Gastroesophageal sphincter (tissue), 4 donors: ENCODE measurements at regions not wholly inside any gene's neighbourhood (a gene's known extent, or its start where the extent isn't known, plus 50 kb on each side); places are given as distances from the start of the nearest gene placed in this dataset.

Experiments used
- ATAC-seq: fragments of 150-250 bp; one replicate; pipeline ENCODE4 v1.9.1; 2016; ENCODE audit warnings: mild to moderate bottlenecking, moderate library complexity
- H3K27ac ChIP-seq, 4 donors: fragments of 200-600 bp; sonication (generic) in 3 of 4; 1 replicate in 3 of 4; 2 replicates in 1 of 4; pipeline ENCODE4 v1.5.1; 2016 to 2019
- H3K27me3 ChIP-seq: fragments of 200-600 bp; sonication (generic); one replicate; pipeline ENCODE4 v1.5.1; 2019
- H3K36me3 ChIP-seq, 2 donors: fragments of 200-600 bp; sonication (generic); one replicate each; pipeline ENCODE4 v1.5.1; 2019; ENCODE audit warnings: control low read depth in 1 of 2
- H3K4me1 ChIP-seq, 3 donors: fragments of 200-600 bp; sonication (generic); 1 replicate in 2 of 3; 2 replicates in 1 of 3; pipeline ENCODE4 v1.5.1; 2016 to 2019; ENCODE audit warnings: control low read depth in 2 of 3
- H3K4me3 ChIP-seq, 2 donors: fragments of 200-600 bp; sonication (generic); one replicate each; pipeline ENCODE4 v1.5.1; 2019; ENCODE audit warnings: mild to moderate bottlenecking in 1 of 2, moderate library complexity in 1 of 2
- H3K9me3 ChIP-seq, 3 donors: fragments of 200-600 bp; sonication (generic); one replicate each; pipeline ENCODE4 v1.5.1; 2017 to 2019; ENCODE audit warnings: control low read depth in 2 of 3
- EP300 ChIP-seq: sonication (generic); formaldehyde crosslinking; IDR thresholded peaks from one replicate; pipeline ENCODE4 v1.6.1; 2017; ENCODE audit warnings: antibody characterized with exemption, mild to moderate bottlenecking
- POLR2A ChIP-seq, 2 donors: fragments of 450-650 bp; IDR thresholded peaks; one replicate each; pipeline ENCODE4 v1.6.1; 2017; ENCODE audit warnings: antibody characterized with exemption in 2 of 2, mild to moderate bottlenecking in 2 of 2, moderate library complexity in 1 of 2
- POLR2AphosphoS5 ChIP-seq: sonication (generic); formaldehyde crosslinking; IDR thresholded peaks from one replicate; pipeline ENCODE4 v1.6.1; 2017; ENCODE audit warnings: antibody characterized with exemption
- WGBS, 2 donors: methylation state at CpG; one replicate each; pipeline ENCODE4 v1.1.5; 2018; ENCODE audit warnings: low coverage in 1 of 2; 5-methylcytosine and 5-hydroxymethylcytosine counted together
- TF ChIP-seq, protein P1 (sequence below), 4 experiments: fragments of 200-600 bp in 2 of 4; fragments of 450-650 bp in 2 of 4; sonication (generic) in 1 of 4; IDR thresholded peaks; one replicate each; pipeline ENCODE4 v1.5.1; 2017 to 2019; ENCODE audit warnings: antibody characterized with exemption in 4 of 4, mild to moderate bottlenecking in 2 of 4, moderate library complexity in 2 of 4

DNA sequence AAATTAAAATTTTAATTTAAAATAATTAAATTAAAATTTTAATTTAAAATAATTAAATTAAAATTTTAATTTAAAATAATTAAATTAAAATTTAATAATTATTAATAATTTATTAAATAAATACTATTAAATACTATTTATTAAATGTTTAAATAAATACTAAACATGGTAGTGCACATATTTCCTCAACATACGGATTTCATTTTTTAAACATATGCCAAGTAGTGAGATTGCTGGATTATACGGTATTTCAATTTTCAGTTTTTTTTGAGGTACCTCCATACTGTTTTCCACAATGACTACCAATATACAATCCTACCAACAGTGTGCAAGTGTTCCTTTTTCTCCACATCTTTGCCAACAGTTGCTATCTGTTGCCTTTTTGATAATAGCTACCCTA, 852.9 kb upstream of the CDH8 start:
- WGBS, 2 donors = 76 to 95% methylated on average over 2 of the region's 2 CpGs
- no peaks in the 10 kb centered on the region for H3K27me3 ChIP-seq
- TF ChIP-seq POLR2A (IDR thresholded peaks at IDR 0.05) = no peak
- TF ChIP-seq POLR2AphosphoS5 = no peak
- TF ChIP-seq, protein P1, sequence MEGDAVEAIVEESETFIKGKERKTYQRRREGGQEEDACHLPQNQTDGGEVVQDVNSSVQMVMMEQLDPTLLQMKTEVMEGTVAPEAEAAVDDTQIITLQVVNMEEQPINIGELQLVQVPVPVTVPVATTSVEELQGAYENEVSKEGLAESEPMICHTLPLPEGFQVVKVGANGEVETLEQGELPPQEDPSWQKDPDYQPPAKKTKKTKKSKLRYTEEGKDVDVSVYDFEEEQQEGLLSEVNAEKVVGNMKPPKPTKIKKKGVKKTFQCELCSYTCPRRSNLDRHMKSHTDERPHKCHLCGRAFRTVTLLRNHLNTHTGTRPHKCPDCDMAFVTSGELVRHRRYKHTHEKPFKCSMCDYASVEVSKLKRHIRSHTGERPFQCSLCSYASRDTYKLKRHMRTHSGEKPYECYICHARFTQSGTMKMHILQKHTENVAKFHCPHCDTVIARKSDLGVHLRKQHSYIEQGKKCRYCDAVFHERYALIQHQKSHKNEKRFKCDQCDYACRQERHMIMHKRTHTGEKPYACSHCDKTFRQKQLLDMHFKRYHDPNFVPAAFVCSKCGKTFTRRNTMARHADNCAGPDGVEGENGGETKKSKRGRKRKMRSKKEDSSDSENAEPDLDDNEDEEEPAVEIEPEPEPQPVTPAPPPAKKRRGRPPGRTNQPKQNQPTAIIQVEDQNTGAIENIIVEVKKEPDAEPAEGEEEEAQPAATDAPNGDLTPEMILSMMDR (IDR thresholded peaks at IDR 0.05) = no peak
- TF ChIP-seq EP300 = no peak
- no peak overlapping the region for H3K4me3 ChIP-seq
- no peak overlapping the region for H3K27ac ChIP-seq
- H3K4me1 ChIP-seq = no peaks in the 10 kb centered on the region
- no peaks in the 10 kb centered on the region for H3K36me3 ChIP-seq
- H3K9me3 ChIP-seq = peaks cover 0 to 19% (median 0%) of the 10 kb centered on the region in 3 donors
- no peak for ATAC-seq

DNA sequence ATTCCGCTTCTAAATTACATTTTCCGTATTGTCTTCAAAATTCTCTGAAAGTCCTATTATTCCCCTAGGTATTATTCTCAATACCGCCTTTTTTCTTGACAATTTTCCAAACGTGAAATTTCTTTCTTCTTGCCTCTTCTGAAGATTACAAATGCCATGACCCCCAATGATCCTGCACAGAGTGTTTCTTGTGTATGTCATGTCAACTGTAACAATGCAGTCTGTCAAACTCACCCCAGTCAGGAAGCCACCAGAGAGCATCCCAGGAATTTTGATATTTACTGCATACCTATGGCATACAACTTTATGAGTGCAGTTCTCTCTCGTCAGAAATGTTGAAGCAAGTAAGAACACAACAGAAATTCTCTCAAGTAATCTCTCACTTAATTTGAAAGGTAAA, 847.3 kb upstream of the CDH8 start:
- no peak overlapping the region for H3K27ac ChIP-seq
- WGBS, 2 donors = 45 to 84% methylated on average over 5 of the region's 5 CpGs
- H3K9me3 ChIP-seq = peaks cover 0 to 9% (median 0%) of the 10 kb centered on the region in 3 donors
- no peaks in the 10 kb centered on the region for H3K27me3 ChIP-seq
- no peak for ATAC-seq
- H3K36me3 ChIP-seq = no peaks in the 10 kb centered on the region
- H3K4me3 ChIP-seq = no peak overlapping the region
- TF ChIP-seq POLR2AphosphoS5 (no peak), EP300 (no peak), POLR2A (IDR thresholded peaks at IDR 0.05) (no peak)
- TF ChIP-seq, protein P1 (IDR thresholded peaks at IDR 0.05) = no peak
- no peaks in the 10 kb centered on the region for H3K4me1 ChIP-seq

- TF ChIP-seq POLR2AphosphoS5 (no peak), EP300 (no peak)
- TF ChIP-seq, protein P1 (IDR thresholded peaks at IDR 0.05) = no peak
- 63 to 81% methylated on average over 5 of the region's 5 CpGs for WGBS, 2 donors
- peaks cover 0 to 5% (median 0%) of the 10 kb centered on the region in 3 donors for H3K9me3 ChIP-seq
- no peak for ATAC-seq
- no peak overlapping the region for H3K27ac ChIP-seq
- H3K4me3 ChIP-seq = no peak overlapping the region
- no peaks in the 10 kb centered on the region for H3K4me1 ChIP-seq
- no peaks in the 10 kb centered on the region for H3K27me3 ChIP-seq
- no peaks in the 10 kb centered on the region for H3K36me3 ChIP-seq
Observed at GRCh38 chr16:62882552-62883221, 846.4 kb upstream of the CDH8 start.

DNA sequence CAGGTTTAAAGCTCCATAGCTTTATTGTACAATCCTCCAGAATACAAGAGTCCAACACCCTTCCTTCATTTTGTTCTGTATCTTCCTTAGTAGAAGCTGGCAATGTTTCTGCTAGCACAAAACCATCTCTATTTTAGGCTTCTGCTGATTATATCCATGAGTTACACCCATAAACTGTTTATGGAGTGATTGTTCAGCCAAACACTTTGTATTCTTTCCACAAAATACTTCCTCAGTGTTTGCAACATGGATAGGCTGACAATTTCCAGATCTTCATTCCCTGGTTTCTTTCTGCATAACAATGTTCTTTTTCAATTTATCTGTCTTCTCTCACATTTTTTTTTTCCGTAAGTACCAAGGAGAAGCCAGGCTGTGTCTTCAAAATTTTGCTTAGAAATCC, 839.9 kb upstream of the CDH8 start:
- no peaks in the 10 kb centered on the region for H3K36me3 ChIP-seq
- H3K4me1 ChIP-seq = peaks cover 0 to 5% (median 0%) of the 10 kb centered on the region in 3 donors
- H3K27ac ChIP-seq = peak overlapping the region in 1 of 4 donors; percentile 6
- TF ChIP-seq, protein P1 (IDR thresholded peaks at IDR 0.05) = no peak
- TF ChIP-seq POLR2AphosphoS5 (no peak), EP300 (no peak), POLR2A (IDR thresholded peaks at IDR 0.05) (no peak)
- no peaks in the 10 kb centered on the region for H3K9me3 ChIP-seq
- H3K27me3 ChIP-seq = no peaks in the 10 kb centered on the region
- no peak overlapping the region for H3K4me3 ChIP-seq
- 25 to 33% methylated on average over 1 of the region's 1 CpG for WGBS, 2 donors
- no peak for ATAC-seq

DNA sequence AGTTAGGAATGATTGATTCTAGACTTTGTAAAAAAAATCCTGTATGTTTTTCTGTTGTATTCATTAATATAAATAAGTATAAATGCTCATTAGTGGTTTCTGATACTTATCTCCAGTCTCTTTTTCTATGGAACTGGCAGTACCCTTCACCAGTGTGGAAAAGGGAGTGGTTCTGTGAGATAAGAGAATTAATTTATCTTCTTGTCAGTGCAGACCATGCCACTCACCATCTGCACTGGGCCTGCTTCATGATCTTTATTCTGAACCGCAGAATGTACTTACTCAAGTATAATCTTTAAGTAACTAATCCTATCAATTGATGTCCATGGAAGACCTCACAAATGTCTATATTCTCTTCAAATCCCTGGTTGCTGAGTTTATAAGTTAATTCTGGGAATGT, 836.1 kb upstream of the CDH8 start:
- Histone ChIP-seq H3K4me3 (no peak overlapping the region), H3K27ac (no peak overlapping the region), H3K36me3 (no peaks in the 10 kb centered on the region), H3K9me3 (no peaks in the 10 kb centered on the region), H3K4me1 (peaks cover 0 to 5% (median 2%) of the 10 kb centered on the region in 3 donors), H3K27me3 (no peaks in the 10 kb centered on the region)
- 67 to 92% methylated on average over 1 of the region's 1 CpG for WGBS, 2 donors
- no peak for ATAC-seq
- TF ChIP-seq, protein P1 (IDR thresholded peaks at IDR 0.05) = no peak
- no peak for TF ChIP-seq POLR2A (IDR thresholded peaks at IDR 0.05)
- TF ChIP-seq EP300 = no peak
- TF ChIP-seq POLR2AphosphoS5 = no peak
